ENCODE measurements at regions not wholly inside any gene's neighbourhood (a gene's known extent, or its start where the extent isn't known, plus 50 kb on each side); places are given as distances from the start of the nearest gene placed in this dataset.

DNA sequence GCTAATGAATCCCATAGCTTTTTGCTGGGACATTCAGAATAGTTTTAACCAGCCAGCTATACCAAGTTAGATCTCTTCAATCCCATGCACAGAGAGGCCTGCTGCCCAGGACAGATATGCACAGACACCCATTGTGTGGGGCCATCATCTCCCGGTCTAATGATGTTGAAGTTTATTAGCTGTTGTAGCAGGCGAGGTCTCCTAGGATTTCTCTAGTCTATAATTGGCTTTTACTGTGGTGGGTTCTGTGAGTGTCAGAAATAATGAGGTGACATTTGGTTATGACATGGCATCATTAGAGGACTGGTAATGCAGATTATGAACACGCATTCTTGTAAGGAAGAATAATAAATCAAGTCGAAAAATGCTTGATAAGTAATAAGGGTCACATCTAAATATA, 81.4 kb upstream of the PLPP4 start:
- TF ChIP-seq SUZ12 (IDR thresholded peaks at IDR 0.05) (no peak), FOXK2 (IDR thresholded peaks at IDR 0.05) (no peak), FOXA1 (IDR thresholded peaks at IDR 0.05) (no peak), SP1 (IDR thresholded peaks at IDR 0.05) (no peak), ELF4 (IDR thresholded peaks at IDR 0.05) (no peak), ZNF384 (IDR thresholded peaks at IDR 0.05) (no peak), ARNT (IDR thresholded peaks at IDR 0.05) (no peak), TARDBP (IDR thresholded peaks at IDR 0.05) (no peak), BHLHE40 (IDR thresholded peaks at IDR 0.05; ENCODE audit: borderline replicate concordance) (no peak), HDGF (IDR thresholded peaks at IDR 0.05; ENCODE audit: borderline replicate concordance) (no peak), L3MBTL2 (conservative IDR thresholded peaks at IDR 0.05) (no peak), NFRKB (IDR thresholded peaks at IDR 0.05) (no peak), FOXM1 (IDR thresholded peaks at IDR 0.05; ENCODE audit: borderline replicate concordance) (no peak)
